A549 (cell line): ENCODE measurements at regions not wholly inside any gene's neighbourhood (a gene's known extent, or its start where the extent isn't known, plus 50 kb on each side); places are given as distances from the start of the nearest gene placed in this dataset.

Source experiments
- CEBPB ChIP-seq, 2 experiments: fragments of >200 bp in 1 of 2; sonication (Bioruptor Twin) in 1 of 2; formaldehyde crosslinking in 1 of 2; IDR thresholded peaks; 2 replicates each; pipeline ENCODE4 v1.6.1; 2012 to 2016
- CTCF ChIP-seq: fragments of >200 bp; sonication (Bioruptor Twin); formaldehyde crosslinking; IDR thresholded peaks from 3 replicates; pipeline ENCODE4 v1.5.1; 2016
- EP300 ChIP-seq, 2 experiments: fragments of >200 bp; sonication (Bioruptor Twin); formaldehyde crosslinking; IDR thresholded peaks; 2 replicates in 1 of 2; 3 replicates in 1 of 2; pipeline ENCODE4 v1.6.1; 2016 to 2017
- HOXB13 ChIP-seq: fragments of 250-450 bp; sonication (Bioruptor Pico); IDR thresholded peaks from 2 replicates; pipeline ENCODE4 v1.5.0; 2020; ENCODE audit warnings: low read depth, mild to moderate bottlenecking, moderate library complexity
- KDM1A ChIP-seq: fragments of 200-600 bp; sonication (generic); IDR thresholded peaks from 2 replicates; pipeline ENCODE4 v1.6.1; 2016; ENCODE audit warnings: low read depth, mild to moderate bottlenecking
- MAX ChIP-seq: IDR thresholded peaks from 2 replicates; pipeline ENCODE4 v1.6.1; 2012
- REST ChIP-seq: fragments of 200-600 bp; sonication (generic); IDR thresholded peaks from 2 replicates; pipeline ENCODE4 v1.6.1; 2016; ENCODE audit warnings: antibody characterized with exemption, mild to moderate bottlenecking, moderate library complexity
- RNF2 ChIP-seq: fragments of 200-600 bp; sonication (generic); IDR thresholded peaks from 2 replicates; pipeline ENCODE4 v1.6.1; 2016; ENCODE audit warnings: low read depth, mild to moderate bottlenecking, antibody characterized with exemption, moderate library complexity, borderline replicate concordance
- USF2 ChIP-seq: fragments of 450-650 bp; IDR thresholded peaks from 2 replicates; pipeline ENCODE4 v1.6.1; 2014; ENCODE audit warnings: antibody characterized with exemption

- TF ChIP-seq MAX = no peak
- no peak for TF ChIP-seq CTCF
- TF ChIP-seq EP300 (IDR thresholded peaks at IDR 0.05) = no peak
- TF ChIP-seq KDM1A = no peak
- TF ChIP-seq USF2 = no peak
- TF ChIP-seq REST = no peak
- no peak for TF ChIP-seq HOXB13 (CRISPR knock-in tag)
- TF ChIP-seq RNF2 = no peak
- no peak for TF ChIP-seq CEBPB (IDR thresholded peaks at IDR 0.05)
Measured at GRCh38 chr18:33836564-33836963, 258.5 kb downstream of the ASXL3 start.
